IMR-90 (cell line): ENCODE measurements at regions not wholly inside any gene's neighbourhood (a gene's known extent, or its start where the extent isn't known, plus 50 kb on each side); places are given as distances from the start of the nearest gene placed in this dataset.

Experiments used
- CEBPB ChIP-seq: IDR thresholded peaks from 2 replicates; pipeline ENCODE4 v1.6.1; 2012; ENCODE audit warnings: low read depth, low read length, improper control_type of control experiment
- MAFK ChIP-seq: IDR thresholded peaks from 2 replicates; pipeline ENCODE4 v1.6.1; 2012; ENCODE audit warnings: low read depth, low read length, improper control_type of control experiment
- POLR2A ChIP-seq: IDR thresholded peaks from 2 replicates; pipeline ENCODE4 v1.6.1; 2012; ENCODE audit warnings: mild to moderate bottlenecking, low read depth, low read length
- RFX5 ChIP-seq: IDR thresholded peaks from 2 replicates; pipeline ENCODE4 v1.8.0; 2012; ENCODE audit warnings: low read depth, mild to moderate bottlenecking, low read length, moderate library complexity
- SMC3 ChIP-seq: fragments of 150-350 bp; IDR thresholded peaks from 2 replicates; pipeline ENCODE4 v1.6.1; 2016; ENCODE audit warnings: low read depth, mild to moderate bottlenecking, antibody characterized with exemption, low read length, moderate library complexity
- USF2 ChIP-seq: fragments of 150-350 bp; IDR thresholded peaks from 2 replicates; pipeline ENCODE4 v1.6.1; 2017; ENCODE audit warnings: mild to moderate bottlenecking, antibody characterized with exemption, low read length, low read depth
- TF ChIP-seq, protein P1 (sequence below): conservative IDR thresholded peaks from 2 replicates; pipeline ENCODE4 v1.5.1; 2012; ENCODE audit warnings: mild to moderate bottlenecking, low read depth, low read length, improper control_type of control experiment

GRCh38 chr18:52244658-52245057 is 95.3 kb upstream of the DCC start:
- TF ChIP-seq, protein P1, sequence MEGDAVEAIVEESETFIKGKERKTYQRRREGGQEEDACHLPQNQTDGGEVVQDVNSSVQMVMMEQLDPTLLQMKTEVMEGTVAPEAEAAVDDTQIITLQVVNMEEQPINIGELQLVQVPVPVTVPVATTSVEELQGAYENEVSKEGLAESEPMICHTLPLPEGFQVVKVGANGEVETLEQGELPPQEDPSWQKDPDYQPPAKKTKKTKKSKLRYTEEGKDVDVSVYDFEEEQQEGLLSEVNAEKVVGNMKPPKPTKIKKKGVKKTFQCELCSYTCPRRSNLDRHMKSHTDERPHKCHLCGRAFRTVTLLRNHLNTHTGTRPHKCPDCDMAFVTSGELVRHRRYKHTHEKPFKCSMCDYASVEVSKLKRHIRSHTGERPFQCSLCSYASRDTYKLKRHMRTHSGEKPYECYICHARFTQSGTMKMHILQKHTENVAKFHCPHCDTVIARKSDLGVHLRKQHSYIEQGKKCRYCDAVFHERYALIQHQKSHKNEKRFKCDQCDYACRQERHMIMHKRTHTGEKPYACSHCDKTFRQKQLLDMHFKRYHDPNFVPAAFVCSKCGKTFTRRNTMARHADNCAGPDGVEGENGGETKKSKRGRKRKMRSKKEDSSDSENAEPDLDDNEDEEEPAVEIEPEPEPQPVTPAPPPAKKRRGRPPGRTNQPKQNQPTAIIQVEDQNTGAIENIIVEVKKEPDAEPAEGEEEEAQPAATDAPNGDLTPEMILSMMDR = no peak
- TF ChIP-seq POLR2A (no peak), USF2 (no peak), MAFK (peak; percentile 70), RFX5 (no peak), CEBPB (no peak), SMC3 (no peak)
